ENCODE measurements at regions not wholly inside any gene's neighbourhood (a gene's known extent, or its start where the extent isn't known, plus 50 kb on each side); places are given as distances from the start of the nearest gene placed in this dataset.
A peak's percentile ranks its signal among the peaks of the same experiment; 100 is the strongest.

GRCh38 chr11:109864834-109865547 is 228.2 kb upstream of the ZC3H12C start:
- TF ChIP-seq CTCF (IDR thresholded peaks at IDR 0.05; ENCODE audit: extremely low read depth, missing control alignments): no peak
- peak; percentile 35 for DNase-seq (ENCODE audit: low spot score)

- TF ChIP-seq CTCF (IDR thresholded peaks at IDR 0.05; ENCODE audit: extremely low read depth, missing control alignments): no peak
- no peak for DNase-seq (ENCODE audit: low spot score)
Measured at GRCh38 chr11:109865548-109866186, 227.5 kb upstream of the ZC3H12C start.

- no peak for TF ChIP-seq CTCF (IDR thresholded peaks at IDR 0.05; ENCODE audit: extremely low read depth, missing control alignments)
- DNase-seq (ENCODE audit: low spot score): no peak
Measured at GRCh38 chr11:109867784-109868183, 225.4 kb upstream of the ZC3H12C start.

- no peak for TF ChIP-seq CTCF (IDR thresholded peaks at IDR 0.05; ENCODE audit: extremely low read depth, missing control alignments)
- DNase-seq (ENCODE audit: low spot score): no peak
Measured at GRCh38 chr11:109869536-109869935, 223.7 kb upstream of the ZC3H12C start.

GRCh38 chr11:109870297-109870696 is 222.9 kb upstream of the ZC3H12C start:
- no peak for TF ChIP-seq CTCF (IDR thresholded peaks at IDR 0.05; ENCODE audit: extremely low read depth, missing control alignments)
- DNase-seq (ENCODE audit: low spot score): no peak

- no peak for TF ChIP-seq CTCF (IDR thresholded peaks at IDR 0.05; ENCODE audit: extremely low read depth, missing control alignments)
- no peak for DNase-seq (ENCODE audit: low spot score)
Measured at GRCh38 chr11:109877043-109877442, 216.1 kb upstream of the ZC3H12C start.

- TF ChIP-seq CTCF (IDR thresholded peaks at IDR 0.05; ENCODE audit: extremely low read depth, missing control alignments): no peak
- DNase-seq (ENCODE audit: low spot score): no peak
Measured at GRCh38 chr11:109884501-109884900, 208.7 kb upstream of the ZC3H12C start.

All from GM20000 (cell line).